Gastrocnemius medialis (tissue), 4 donors: ENCODE measurements at regions not wholly inside any gene's neighbourhood (a gene's known extent, or its start where the extent isn't known, plus 50 kb on each side); places are given as distances from the start of the nearest gene placed in this dataset.

Source experiments
- ATAC-seq, 2 donors: fragments of 150-250 bp; one replicate each; pipeline ENCODE4 v1.9.1; 2016
- DNase-seq, 2 donors: peaks; one replicate each; pipeline ENCODE4 v3.0.0-alpha.2; 2019
- H3K27ac ChIP-seq, 4 donors: fragments of 200-600 bp; sonication (generic); 1 replicate in 1 of 4; 2 replicates in 3 of 4; pipeline ENCODE4 v1.5.1; 2016 to 2018; ENCODE audit warnings: mild to moderate bottlenecking in 2 of 4, moderate library complexity in 1 of 4
- H3K27me3 ChIP-seq, 3 donors: fragments of 200-600 bp; sonication (generic) in 2 of 3; 1 replicate in 1 of 3; 2 replicates in 2 of 3; pipeline versions ENCODE4 v1.5.1 to v1.6.0; 2016 to 2019; ENCODE audit warnings: mild to moderate bottlenecking in 1 of 3, moderate library complexity in 1 of 3
- H3K36me3 ChIP-seq, 2 donors: fragments of 200-600 bp; sonication (generic) in 1 of 2; one replicate each; pipeline ENCODE4 v1.5.1; 2017 to 2018
- H3K4me1 ChIP-seq, 2 donors: fragments of 200-600 bp; sonication (generic) in 1 of 2; one replicate each; pipeline ENCODE4 v1.5.1; 2016 to 2017; ENCODE audit warnings: mild to moderate bottlenecking in 2 of 2
- H3K4me3 ChIP-seq, 4 donors: fragments of 200-600 bp; sonication (generic) in 3 of 4; 1 replicate in 1 of 4; 2 replicates in 3 of 4; pipeline ENCODE4 v1.5.1; 2016 to 2019; ENCODE audit warnings: mild to moderate bottlenecking in 2 of 4
- H3K9me3 ChIP-seq, 3 donors: fragments of 200-600 bp; sonication (generic) in 2 of 3; 1 replicate in 1 of 3; 2 replicates in 2 of 3; pipeline ENCODE4 v1.5.1; 2016 to 2019
- CTCF ChIP-seq, 5 experiments: fragments of 450-650 bp in 3 of 5; fragments of 200-600 bp in 2 of 5; sonication (generic) in 2 of 5; IDR thresholded peaks in 4 of 5; conservative IDR thresholded peaks in 1 of 5; 1 replicate in 4 of 5; 2 replicates in 1 of 5; pipeline ENCODE4 v1.5.1; 2016 to 2019; ENCODE audit warnings: antibody characterized with exemption in 5 of 5, mild to moderate bottlenecking in 3 of 5, moderate library complexity in 3 of 5
- POLR2A ChIP-seq, 2 donors: fragments of 450-650 bp; IDR thresholded peaks; one replicate each; pipeline ENCODE4 v1.6.1; 2017; ENCODE audit warnings: antibody characterized with exemption in 2 of 2, mild to moderate bottlenecking in 2 of 2, moderate library complexity in 2 of 2
- in situ Hi-C, 4 donors: fragments of 200-750 bp; cut with MboI; loops; one replicate each; pipeline versions ENCODE4 v1.15.0 to v1.8.0; 2017; ENCODE audit warnings: low sequenced_read_pairs in 4 of 4
- intact Hi-C: fragments of 100-400 bp; cut with DNase I; formaldehyde crosslinking; loops from one replicate; pipeline ENCODE4 v1.15.1; 2023; ENCODE audit warnings: low total_unique reads

GRCh38 chr5:27578279-27578678 is 539.9 kb upstream of the CDH9 start:
- intact Hi-C loops = no loop called here
- Histone ChIP-seq H3K27ac (no peak overlapping the region), H3K27me3 (no peaks in the 10 kb centered on the region), H3K36me3 (no peaks in the 10 kb centered on the region), H3K4me3 (no peak overlapping the region), H3K9me3 (no peaks in the 10 kb centered on the region), H3K4me1 (no peaks in the 10 kb centered on the region)
- TF ChIP-seq POLR2A (IDR thresholded peaks at IDR 0.05) = no peak
- in situ Hi-C loops = no loop called here
- ATAC-seq (no peak), DNase-seq (no peak)

- Histone ChIP-seq H3K4me3 (no peak overlapping the region), H3K36me3 (no peaks in the 10 kb centered on the region), H3K27ac (no peak overlapping the region), H3K27me3 (no peaks in the 10 kb centered on the region), H3K4me1 (no peaks in the 10 kb centered on the region), H3K9me3 (no peaks in the 10 kb centered on the region)
- no peak for ATAC-seq
- DNase-seq = no peak
- intact Hi-C loops (no loop called here), in situ Hi-C loops (no loop called here)
- TF ChIP-seq POLR2A (IDR thresholded peaks at IDR 0.05) (no peak), CTCF (IDR thresholded peaks at IDR 0.05 in 4 of 5, conservative IDR thresholded peaks at IDR 0.05 in 1 of 5) (no peak)
Observed at GRCh38 chr5:27571681-27572080, 533.3 kb upstream of the CDH9 start.

- H3K4me3 ChIP-seq = no peak overlapping the region
Observed at GRCh38 chr5:27568811-27569210, 530.4 kb upstream of the CDH9 start.

GRCh38 chr5:27561408-27561807 is 523.0 kb upstream of the CDH9 start:
- Histone ChIP-seq H3K27ac (no peak overlapping the region), H3K4me3 (no peak overlapping the region), H3K9me3 (no peaks in the 10 kb centered on the region), H3K27me3 (no peaks in the 10 kb centered on the region), H3K4me1 (no peaks in the 10 kb centered on the region), H3K36me3 (no peaks in the 10 kb centered on the region)
- in situ Hi-C loops (no loop called here), intact Hi-C loops (no loop called here)
- DNase-seq (no peak), ATAC-seq (no peak)
- no peak for TF ChIP-seq POLR2A (IDR thresholded peaks at IDR 0.05)
- TF ChIP-seq CTCF (IDR thresholded peaks at IDR 0.05 in 4 of 5, conservative IDR thresholded peaks at IDR 0.05 in 1 of 5) = no peak

More at GRCh38 chr5:27568811-27569210, 530.4 kb upstream of the CDH9 start:
- Histone ChIP-seq H3K27me3 (no peaks in the 10 kb centered on the region), H3K36me3 (no peaks in the 10 kb centered on the region), H3K9me3 (no peaks in the 10 kb centered on the region), H3K4me1 (no peaks in the 10 kb centered on the region), H3K27ac (no peak overlapping the region)
- TF ChIP-seq CTCF (IDR thresholded peaks at IDR 0.05 in 4 of 5, conservative IDR thresholded peaks at IDR 0.05 in 1 of 5) (no peak), POLR2A (IDR thresholded peaks at IDR 0.05) (no peak)
- in situ Hi-C loops = no loop called here
- DNase-seq = no peak
- intact Hi-C loops = no loop called here
- no peak for ATAC-seq

- H3K27ac ChIP-seq = no peak overlapping the region
- TF ChIP-seq POLR2A (IDR thresholded peaks at IDR 0.05) (no peak), CTCF (IDR thresholded peaks at IDR 0.05 in 4 of 5, conservative IDR thresholded peaks at IDR 0.05 in 1 of 5) (no peak)
- no peaks in the 10 kb centered on the region for H3K4me1 ChIP-seq
- intact Hi-C loops (no loop called here), in situ Hi-C loops (no loop called here)
- no peaks in the 10 kb centered on the region for H3K9me3 ChIP-seq
- no peak overlapping the region for H3K4me3 ChIP-seq
- ATAC-seq (no peak), DNase-seq (no peak)
- H3K36me3 ChIP-seq = no peaks in the 10 kb centered on the region
- H3K27me3 ChIP-seq = no peaks in the 10 kb centered on the region
Observed at GRCh38 chr5:27548484-27548883, 510.1 kb upstream of the CDH9 start.
